KOPT-K1 (cell line): ENCODE measurements at regions not wholly inside any gene's neighbourhood (a gene's known extent, or its start where the extent isn't known, plus 50 kb on each side); places are given as distances from the start of the nearest gene placed in this dataset.

Experiments
- H3K27ac ChIP-seq: fragments of 200-600 bp; sonication (generic); 2 replicates; pipeline ENCODE4 v1.5.1; 2016; ENCODE audit warnings: antibody characterized with exemption, mild to moderate bottlenecking, low read depth, low read length; ENCODE audit not compliant: poor library complexity, severe bottlenecking
- H3K36me3 ChIP-seq: fragments of 200-600 bp; sonication (generic); 2 replicates; pipeline ENCODE4 v1.5.1; 2017; ENCODE audit warnings: antibody characterized with exemption, mild to moderate bottlenecking, low read length, moderate library complexity; ENCODE audit not compliant: insufficient read depth
- H3K9me3 ChIP-seq: fragments of 200-600 bp; sonication (generic); 2 replicates; pipeline ENCODE4 v1.5.1; 2017; ENCODE audit warnings: antibody characterized with exemption, low read length, mild to moderate bottlenecking; ENCODE audit not compliant: insufficient read depth, poor library complexity, severe bottlenecking

DNA sequence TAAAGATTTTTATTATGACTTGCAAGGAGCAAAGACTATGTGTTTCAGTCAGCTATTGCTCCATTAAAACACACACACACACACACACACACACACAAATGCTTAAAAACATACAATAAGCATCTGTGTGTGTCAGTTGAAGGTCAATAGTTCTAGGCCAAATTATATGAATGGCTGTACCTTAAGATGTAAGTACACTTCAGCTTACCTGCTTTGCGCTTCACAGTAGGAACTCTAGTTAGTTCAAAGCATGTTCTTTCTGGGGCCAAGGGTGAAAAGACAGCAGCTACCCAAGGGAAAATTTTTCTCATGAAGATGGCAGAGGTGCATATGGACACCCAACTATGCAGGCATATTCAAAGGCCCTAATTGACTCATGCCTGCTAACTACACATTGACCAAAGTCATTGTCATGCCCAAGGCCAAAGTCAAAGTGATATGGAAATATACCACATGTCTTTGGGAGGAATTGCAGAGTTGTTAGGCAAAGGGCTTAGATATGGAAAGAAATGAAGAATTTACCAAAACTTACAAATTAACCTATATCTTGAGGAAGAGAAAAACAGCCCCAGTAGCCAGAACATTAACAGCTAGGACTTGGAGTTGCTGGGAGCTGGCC is 61.9 kb upstream of the BTN3A2 start:
- no peaks in the 10 kb centered on the region for H3K9me3 ChIP-seq
- no peaks in the 10 kb centered on the region for H3K36me3 ChIP-seq
- H3K27ac ChIP-seq = no peak overlapping the region

DNA sequence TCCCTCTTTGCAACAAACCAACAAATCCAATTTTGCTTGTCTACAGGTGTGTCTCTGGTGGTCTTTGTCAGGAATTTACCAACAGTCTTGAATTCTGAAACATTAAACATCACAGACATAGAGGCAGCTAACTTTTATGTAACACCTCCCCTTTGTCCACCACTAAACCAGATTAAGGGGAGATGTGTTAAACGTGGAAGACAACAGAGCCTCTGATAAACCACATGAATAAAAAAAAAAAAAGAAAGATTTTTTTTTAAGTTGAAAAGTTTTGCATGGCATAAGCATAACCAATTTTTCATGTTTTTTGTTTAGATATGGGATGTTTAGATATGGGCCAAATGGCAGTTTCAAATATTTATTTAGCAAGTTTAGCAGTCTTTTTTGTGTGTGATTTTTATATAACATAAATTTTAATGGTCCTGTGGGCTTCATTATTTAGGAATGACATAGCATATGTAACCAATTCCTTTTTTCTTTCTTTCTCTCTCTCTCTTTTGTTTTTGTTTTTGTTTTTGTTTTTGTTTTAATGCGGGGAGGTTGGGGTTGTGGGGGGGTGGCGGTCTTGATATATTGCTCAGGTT is 60.7 kb upstream of the BTN3A2 start:
- no peaks in the 10 kb centered on the region for H3K36me3 ChIP-seq
- H3K27ac ChIP-seq = no peak overlapping the region
- H3K9me3 ChIP-seq = no peaks in the 10 kb centered on the region

DNA sequence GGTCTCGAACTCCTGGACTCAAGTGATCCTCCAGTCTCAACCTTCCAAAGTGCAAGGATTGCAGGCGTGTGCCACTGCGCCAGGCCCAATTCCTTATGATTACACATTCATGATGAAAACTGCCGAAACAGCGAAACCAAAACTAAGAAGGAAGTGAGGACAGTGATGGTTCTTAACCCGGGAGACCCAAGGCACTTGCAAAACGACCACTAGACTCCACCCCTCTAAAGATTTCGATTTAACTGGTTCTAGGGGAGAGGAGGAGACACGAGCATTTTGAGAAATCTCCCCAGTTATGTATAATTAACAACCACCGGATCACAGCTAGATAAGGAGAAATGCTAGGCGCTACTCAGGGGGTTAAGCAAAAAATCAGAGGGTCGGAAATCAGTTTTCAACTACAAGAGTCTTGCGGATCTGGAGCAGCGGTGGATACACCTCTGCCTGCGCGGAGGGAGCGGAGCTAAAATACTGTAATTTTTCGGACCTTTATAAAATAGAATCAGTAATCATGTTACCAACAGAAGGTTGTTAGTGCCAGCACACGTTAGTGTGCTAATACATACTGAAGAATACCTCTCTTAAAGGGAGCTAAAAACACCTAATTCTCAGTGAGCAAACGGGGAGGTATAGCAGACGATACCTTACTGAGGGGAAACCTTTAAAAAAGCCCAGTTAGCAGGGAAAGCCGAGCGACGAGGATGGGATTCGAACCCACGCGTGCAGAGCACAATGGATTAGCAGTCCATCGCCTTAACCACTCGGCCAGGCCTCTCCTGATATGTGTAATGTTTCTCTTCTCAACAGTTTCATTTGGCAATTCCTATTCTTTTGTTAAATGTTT is 60.0 kb upstream of the BTN3A2 start:
- H3K27ac ChIP-seq = no peak overlapping the region
- H3K9me3 ChIP-seq = no peaks in the 10 kb centered on the region
- H3K36me3 ChIP-seq = no peaks in the 10 kb centered on the region

DNA sequence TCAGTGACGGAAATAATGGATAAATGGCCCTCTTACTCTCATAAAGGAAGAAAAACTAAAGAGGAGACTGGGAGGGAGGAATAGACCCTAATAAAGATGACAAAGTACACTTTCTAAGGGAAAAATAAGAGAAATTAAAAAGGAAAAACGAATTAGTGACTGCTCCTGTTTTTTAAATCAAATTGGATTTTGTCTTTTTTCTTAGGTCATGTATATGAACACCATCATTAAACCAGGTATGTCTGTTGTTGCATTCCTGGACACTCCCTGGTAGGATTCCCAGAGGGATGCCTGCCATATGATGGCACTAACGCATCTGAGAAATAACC is 59.4 kb upstream of the BTN3A2 start:
- no peak overlapping the region for H3K27ac ChIP-seq
- no peaks in the 10 kb centered on the region for H3K9me3 ChIP-seq
- H3K36me3 ChIP-seq = no peaks in the 10 kb centered on the region

DNA sequence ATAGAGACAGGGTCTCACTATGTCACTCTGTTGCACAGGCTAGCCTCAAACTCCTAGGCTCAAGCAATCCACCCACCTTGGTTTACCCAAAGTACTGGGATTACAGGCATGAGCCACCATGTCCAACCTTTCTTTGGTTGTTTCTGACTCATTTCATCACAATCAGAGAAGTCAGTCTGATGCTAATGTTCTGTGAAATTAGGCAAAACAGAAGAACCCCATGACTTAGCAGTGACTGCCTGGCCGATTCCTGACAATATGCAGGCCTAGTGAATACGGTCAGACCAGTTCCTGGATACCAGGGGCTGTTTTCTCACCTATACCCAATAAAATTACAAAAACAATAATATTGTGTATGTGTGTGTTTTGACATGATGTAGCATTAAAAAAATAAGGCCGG is 58.8 kb upstream of the BTN3A2 start:
- H3K36me3 ChIP-seq = no peaks in the 10 kb centered on the region
- no peaks in the 10 kb centered on the region for H3K9me3 ChIP-seq
- no peak overlapping the region for H3K27ac ChIP-seq

DNA sequence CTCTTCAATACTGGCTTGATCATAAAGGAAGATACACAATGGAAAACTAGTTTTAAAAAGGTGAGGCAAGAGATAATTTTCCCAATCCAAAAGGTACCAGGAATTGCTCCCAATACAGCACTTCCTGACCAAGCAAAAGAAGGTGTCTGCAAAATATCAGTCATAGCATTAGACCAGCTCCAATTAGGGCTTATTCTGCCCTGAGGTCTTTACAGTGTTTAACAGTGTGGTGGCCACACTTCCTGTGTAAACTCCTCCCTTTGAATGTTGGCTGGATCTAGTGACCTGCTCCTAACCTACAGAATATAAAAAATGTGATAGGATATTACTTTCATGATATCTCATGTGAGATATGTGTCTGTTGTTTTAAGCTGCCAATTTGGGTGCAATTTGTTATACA is 57.1 kb upstream of the BTN3A2 start:
- no peaks in the 10 kb centered on the region for H3K36me3 ChIP-seq
- H3K27ac ChIP-seq = no peak overlapping the region
- H3K9me3 ChIP-seq = no peaks in the 10 kb centered on the region

DNA sequence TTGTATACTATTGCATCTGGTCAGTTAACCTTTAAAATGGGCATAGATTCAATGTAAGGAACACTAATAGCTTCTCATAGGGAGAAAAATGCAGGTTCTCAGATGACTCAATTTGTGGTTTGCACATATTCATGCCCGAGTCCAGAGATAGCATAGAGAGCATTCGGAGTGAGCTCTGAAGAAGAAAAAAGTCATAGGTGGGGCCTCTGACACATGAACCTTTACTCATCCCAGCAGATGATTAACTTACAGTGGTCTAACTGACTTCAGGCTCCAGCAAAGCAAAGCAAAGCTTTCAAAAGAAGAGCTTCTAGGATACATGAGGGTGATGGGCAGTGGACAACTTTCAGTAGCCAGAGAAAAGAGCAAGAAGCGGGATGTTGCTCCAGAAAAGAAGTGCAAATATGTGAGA is 55.3 kb upstream of the BTN3A2 start:
- H3K36me3 ChIP-seq = no peaks in the 10 kb centered on the region
- H3K27ac ChIP-seq = no peak overlapping the region
- H3K9me3 ChIP-seq = no peaks in the 10 kb centered on the region

DNA sequence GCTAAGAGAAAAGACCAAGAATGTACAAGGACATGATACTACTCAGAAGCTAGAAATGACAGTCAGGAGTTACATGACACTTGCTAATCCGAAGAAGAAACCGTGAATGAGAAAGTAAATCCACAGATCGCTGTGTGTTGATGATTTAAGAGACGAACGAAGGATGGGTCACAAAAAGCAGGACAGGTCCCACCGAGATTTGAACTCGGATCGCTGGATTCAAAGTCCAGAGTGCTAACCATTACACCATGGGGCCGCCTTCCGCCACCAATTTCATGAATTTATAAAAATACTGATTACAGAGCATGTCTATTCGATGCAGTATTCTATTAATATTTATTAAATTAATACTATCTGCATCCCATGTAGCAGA is 54.0 kb upstream of the BTN3A2 start:
- no peak overlapping the region for H3K27ac ChIP-seq
- no peaks in the 10 kb centered on the region for H3K36me3 ChIP-seq
- H3K9me3 ChIP-seq = no peaks in the 10 kb centered on the region

DNA sequence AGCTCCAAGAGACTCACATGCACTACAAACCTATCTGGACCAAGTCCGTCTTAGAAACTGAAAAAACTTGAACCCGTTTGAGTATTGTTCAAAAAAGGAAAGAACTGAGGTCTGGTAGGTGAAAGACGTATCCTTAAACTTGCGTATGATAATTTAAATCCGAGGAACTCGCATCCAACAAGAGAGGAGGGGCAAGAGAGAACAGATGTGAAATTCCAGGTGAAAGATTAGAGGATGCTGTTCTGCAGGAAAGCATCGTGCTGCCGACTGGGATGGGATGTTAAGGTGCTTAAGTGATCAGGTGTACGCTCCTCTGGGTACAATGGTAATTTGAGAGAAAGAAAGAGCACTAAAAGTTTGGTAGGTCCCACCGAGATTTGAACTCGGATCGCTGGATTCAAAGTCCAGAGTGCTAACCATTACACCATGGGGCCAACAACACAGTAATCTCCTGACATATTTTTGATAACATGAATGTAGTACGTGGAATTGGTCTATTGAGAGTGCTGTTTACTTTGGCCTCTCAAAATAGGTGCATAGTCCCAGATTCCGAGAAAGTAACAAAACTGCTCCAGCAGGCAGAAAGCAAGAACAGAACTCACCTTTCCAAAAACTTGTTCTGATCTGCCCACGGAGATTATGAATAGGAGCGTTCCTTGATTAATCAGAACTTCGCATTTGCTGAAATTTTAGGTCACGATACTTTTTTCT is 53.5 kb upstream of the BTN3A2 start:
- Histone ChIP-seq H3K27ac (no peak overlapping the region), H3K36me3 (no peaks in the 10 kb centered on the region), H3K9me3 (no peaks in the 10 kb centered on the region)

DNA sequence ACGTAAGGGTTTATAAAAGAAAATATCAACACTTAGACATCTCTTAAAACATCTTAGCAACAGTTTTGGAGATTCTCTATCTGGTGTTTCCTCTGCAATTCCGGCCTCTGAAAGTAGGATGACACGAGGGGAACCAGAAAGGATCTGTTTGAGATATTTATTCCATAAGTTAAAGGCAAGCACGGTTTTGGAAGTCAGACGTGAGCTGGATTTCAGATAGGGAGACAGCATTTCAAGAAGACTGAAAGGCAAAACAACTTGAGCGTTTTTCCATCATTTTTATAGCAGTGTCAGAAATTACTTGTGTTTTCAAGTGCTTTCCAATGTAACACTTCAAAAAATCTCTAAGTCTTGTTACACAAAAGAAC is 52.9 kb upstream of the BTN3A2 start:
- no peaks in the 10 kb centered on the region for H3K9me3 ChIP-seq
- no peak overlapping the region for H3K27ac ChIP-seq
- no peaks in the 10 kb centered on the region for H3K36me3 ChIP-seq

DNA sequence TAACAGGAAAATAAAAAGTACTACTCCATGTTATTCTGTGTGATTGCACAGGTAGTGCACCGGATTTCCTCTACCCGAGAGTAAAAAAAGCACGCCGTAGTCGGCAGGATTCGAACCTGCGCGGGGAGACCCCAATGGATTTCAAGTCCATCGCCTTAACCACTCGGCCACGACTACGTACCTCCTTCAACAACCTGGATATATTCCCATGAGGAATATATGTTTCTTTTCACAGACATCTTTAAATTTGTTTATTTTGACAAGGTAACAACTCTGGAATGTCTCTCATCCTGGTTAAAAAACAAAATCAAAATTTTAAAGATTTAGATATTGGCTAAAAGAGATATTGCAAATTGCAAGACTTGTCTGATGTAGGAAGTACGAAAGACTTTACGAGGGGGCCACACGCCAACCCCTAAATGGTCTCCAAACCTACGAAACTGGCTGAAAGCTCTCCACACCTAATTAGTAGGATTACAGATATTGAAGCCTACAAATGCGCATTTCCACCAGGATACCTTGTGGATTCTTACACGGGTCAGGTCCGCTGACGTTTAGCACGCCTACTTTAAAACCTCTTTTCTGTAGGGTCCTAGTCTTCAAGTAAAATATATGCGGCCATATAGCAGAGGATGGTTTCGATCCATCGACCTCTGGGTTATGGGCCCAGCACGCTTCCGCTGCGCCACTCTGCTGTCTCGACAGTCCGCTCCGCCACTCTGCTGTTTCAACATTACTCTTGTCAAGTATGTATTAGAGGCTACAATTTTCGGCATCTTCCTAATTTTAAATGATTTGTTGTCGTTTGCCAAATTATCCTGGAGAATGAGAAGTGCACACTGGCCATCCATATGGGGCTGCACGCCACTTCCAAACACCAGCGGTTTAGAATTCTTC is 52.2 kb upstream of the BTN3A2 start:
- H3K9me3 ChIP-seq = no peaks in the 10 kb centered on the region
- H3K36me3 ChIP-seq = no peaks in the 10 kb centered on the region
- H3K27ac ChIP-seq = peak overlapping the region; percentile 21
